ENCODE measurements at regions not wholly inside any gene's neighbourhood (a gene's known extent, or its start where the extent isn't known, plus 50 kb on each side); places are given as distances from the start of the nearest gene placed in this dataset.

GRCh38 chr10:121373411-121373810 is 224.8 kb downstream of the FGFR2 start:
- no peaks in the 10 kb centered on the region for H3K36me3 ChIP-seq (replicated peaks in 1 of 2)
- DNase-seq, result no peak
- intact Hi-C loops (cut with DNase I), result no loop called here
- WGBS, 4 donors, result 84 to 96% (median 85%) methylated on average over 2 of the region's 2 CpGs
- H3K27me3 ChIP-seq, result no peaks in the 10 kb centered on the region
- H3K4me3 ChIP-seq, result no peak overlapping the region
- no peak overlapping the region for H3K27ac ChIP-seq
- TF ChIP-seq, protein P1, sequence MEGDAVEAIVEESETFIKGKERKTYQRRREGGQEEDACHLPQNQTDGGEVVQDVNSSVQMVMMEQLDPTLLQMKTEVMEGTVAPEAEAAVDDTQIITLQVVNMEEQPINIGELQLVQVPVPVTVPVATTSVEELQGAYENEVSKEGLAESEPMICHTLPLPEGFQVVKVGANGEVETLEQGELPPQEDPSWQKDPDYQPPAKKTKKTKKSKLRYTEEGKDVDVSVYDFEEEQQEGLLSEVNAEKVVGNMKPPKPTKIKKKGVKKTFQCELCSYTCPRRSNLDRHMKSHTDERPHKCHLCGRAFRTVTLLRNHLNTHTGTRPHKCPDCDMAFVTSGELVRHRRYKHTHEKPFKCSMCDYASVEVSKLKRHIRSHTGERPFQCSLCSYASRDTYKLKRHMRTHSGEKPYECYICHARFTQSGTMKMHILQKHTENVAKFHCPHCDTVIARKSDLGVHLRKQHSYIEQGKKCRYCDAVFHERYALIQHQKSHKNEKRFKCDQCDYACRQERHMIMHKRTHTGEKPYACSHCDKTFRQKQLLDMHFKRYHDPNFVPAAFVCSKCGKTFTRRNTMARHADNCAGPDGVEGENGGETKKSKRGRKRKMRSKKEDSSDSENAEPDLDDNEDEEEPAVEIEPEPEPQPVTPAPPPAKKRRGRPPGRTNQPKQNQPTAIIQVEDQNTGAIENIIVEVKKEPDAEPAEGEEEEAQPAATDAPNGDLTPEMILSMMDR (IDR thresholded peaks at IDR 0.05), result no peak
- no peak for TF ChIP-seq POLR2A (IDR thresholded peaks at IDR 0.05)
- H3K4me1 ChIP-seq (replicated peaks in 1 of 2), result no peaks in the 10 kb centered on the region
- H3K9me3 ChIP-seq (replicated peaks in 1 of 3), result no peaks in the 10 kb centered on the region

DNA sequence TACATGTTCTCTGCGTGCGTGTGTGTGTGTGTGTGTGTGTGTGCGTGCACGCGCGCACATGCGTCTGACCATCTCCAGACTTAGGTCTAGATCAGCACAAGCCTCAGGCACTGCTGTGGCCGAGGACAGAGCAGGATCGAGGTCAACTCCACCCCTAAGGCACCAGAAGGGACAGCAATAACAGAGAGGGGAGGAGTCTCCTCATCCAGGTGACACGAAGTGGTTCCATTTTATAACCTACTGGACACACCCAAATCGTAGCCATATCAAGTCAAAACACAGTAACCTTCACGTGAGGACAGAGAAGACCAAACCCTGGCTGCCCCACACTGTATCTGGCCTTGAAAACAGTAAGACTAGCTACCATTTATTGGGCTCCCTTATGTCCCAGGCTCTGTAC is 224.1 kb downstream of the FGFR2 start:
- intact Hi-C loops (cut with DNase I), result no loop called here
- Histone ChIP-seq H3K27me3 (no peaks in the 10 kb centered on the region), H3K4me3 (no peak overlapping the region), H3K9me3 (replicated peaks in 1 of 3) (no peaks in the 10 kb centered on the region), H3K4me1 (replicated peaks in 1 of 2) (no peaks in the 10 kb centered on the region), H3K36me3 (replicated peaks in 1 of 2) (no peaks in the 10 kb centered on the region), H3K27ac (no peak overlapping the region)
- no peak for DNase-seq
- TF ChIP-seq, protein P1 (IDR thresholded peaks at IDR 0.05), result no peak
- no peak for TF ChIP-seq POLR2A (IDR thresholded peaks at IDR 0.05)
- WGBS, 4 donors, result 77 to 85% (median 81%) methylated on average over 12 of the region's 12 CpGs

GRCh38 chr10:121375172-121375571 is 223.1 kb downstream of the FGFR2 start:
- intact Hi-C loops (cut with DNase I), result no loop called here
- 77 to 81% (median 80%) methylated on average over 6 of the region's 6 CpGs for WGBS, 4 donors
- Histone ChIP-seq H3K27me3 (no peaks in the 10 kb centered on the region), H3K36me3 (replicated peaks in 1 of 2) (no peaks in the 10 kb centered on the region), H3K9me3 (replicated peaks in 1 of 3) (no peaks in the 10 kb centered on the region), H3K27ac (no peak overlapping the region), H3K4me3 (no peak overlapping the region), H3K4me1 (replicated peaks in 1 of 2) (no peaks in the 10 kb centered on the region)
- TF ChIP-seq, protein P1 (IDR thresholded peaks at IDR 0.05), result no peak
- TF ChIP-seq POLR2A (IDR thresholded peaks at IDR 0.05), result no peak
- no peak for DNase-seq

- no peak overlapping the region for H3K27ac ChIP-seq
- TF ChIP-seq POLR2A (IDR thresholded peaks at IDR 0.05), result no peak
- TF ChIP-seq, protein P1 (IDR thresholded peaks at IDR 0.05), result no peak
- H3K9me3 ChIP-seq (replicated peaks in 1 of 3), result no peaks in the 10 kb centered on the region
- no peak overlapping the region for H3K4me3 ChIP-seq
- WGBS, 4 donors, result 71 to 89% (median 81%) methylated on average over 4 to 6 of the region's 6 CpGs
- H3K36me3 ChIP-seq (replicated peaks in 1 of 2), result no peaks in the 10 kb centered on the region
- H3K27me3 ChIP-seq, result no peaks in the 10 kb centered on the region
- intact Hi-C loops (cut with DNase I), result no loop called here
- no peak for DNase-seq
- no peaks in the 10 kb centered on the region for H3K4me1 ChIP-seq (replicated peaks in 1 of 2)
These were observed 219.9 kb downstream of the FGFR2 start for GRCh38 chr10:121378251-121378801.
